ENCODE measurements at regions not wholly inside any gene's neighbourhood (a gene's known extent, or its start where the extent isn't known, plus 50 kb on each side); places are given as distances from the start of the nearest gene placed in this dataset.

DNA sequence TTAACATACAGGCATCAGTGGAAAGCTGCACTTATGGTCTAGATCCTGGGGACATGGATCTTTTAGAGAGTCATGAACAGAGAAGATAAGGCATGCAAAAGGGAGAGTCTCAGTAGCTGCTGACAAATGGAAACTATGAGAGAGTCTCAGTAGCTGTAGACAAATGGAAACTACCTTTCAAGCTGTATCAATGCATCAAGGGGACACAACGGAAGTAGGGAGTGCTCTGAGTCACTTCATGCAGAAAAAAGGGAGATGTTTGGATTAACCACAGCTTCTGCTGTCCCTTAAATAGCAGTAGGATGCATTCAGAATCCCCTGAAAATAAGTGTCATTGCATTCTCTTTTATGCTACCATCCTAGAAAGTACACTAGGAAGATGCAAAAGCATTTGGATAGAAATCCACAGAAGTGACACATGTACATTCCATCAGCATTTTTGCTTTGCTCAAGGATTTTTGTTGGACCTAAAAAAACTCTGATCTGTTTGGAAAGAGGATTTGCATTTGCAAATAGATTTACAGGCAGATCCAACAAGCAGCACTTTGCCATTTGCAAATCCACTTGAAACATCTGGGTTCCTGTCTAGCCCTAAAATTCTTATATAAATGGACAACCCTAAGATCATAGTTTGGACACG is 227.5 kb upstream of the LMO3 start:
- Histone ChIP-seq H3K4me3 (ENCODE audit: low read depth, low read length) (no peak overlapping the region), H3K36me3 (ENCODE audit: control insufficient read depth, insufficient read depth, low read length) (no peaks in the 10 kb centered on the region), H3K27me3 (ENCODE audit: control insufficient read depth, insufficient read depth, low read length) (no peaks in the 10 kb centered on the region)
- DNase-seq (ENCODE audit: low read depth): no peak
- TF ChIP-seq, protein P1, sequence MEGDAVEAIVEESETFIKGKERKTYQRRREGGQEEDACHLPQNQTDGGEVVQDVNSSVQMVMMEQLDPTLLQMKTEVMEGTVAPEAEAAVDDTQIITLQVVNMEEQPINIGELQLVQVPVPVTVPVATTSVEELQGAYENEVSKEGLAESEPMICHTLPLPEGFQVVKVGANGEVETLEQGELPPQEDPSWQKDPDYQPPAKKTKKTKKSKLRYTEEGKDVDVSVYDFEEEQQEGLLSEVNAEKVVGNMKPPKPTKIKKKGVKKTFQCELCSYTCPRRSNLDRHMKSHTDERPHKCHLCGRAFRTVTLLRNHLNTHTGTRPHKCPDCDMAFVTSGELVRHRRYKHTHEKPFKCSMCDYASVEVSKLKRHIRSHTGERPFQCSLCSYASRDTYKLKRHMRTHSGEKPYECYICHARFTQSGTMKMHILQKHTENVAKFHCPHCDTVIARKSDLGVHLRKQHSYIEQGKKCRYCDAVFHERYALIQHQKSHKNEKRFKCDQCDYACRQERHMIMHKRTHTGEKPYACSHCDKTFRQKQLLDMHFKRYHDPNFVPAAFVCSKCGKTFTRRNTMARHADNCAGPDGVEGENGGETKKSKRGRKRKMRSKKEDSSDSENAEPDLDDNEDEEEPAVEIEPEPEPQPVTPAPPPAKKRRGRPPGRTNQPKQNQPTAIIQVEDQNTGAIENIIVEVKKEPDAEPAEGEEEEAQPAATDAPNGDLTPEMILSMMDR (IDR thresholded peaks at IDR 0.05; ENCODE audit: insufficient read depth, low read length, poor library complexity, severe bottlenecking): no peak

DNA sequence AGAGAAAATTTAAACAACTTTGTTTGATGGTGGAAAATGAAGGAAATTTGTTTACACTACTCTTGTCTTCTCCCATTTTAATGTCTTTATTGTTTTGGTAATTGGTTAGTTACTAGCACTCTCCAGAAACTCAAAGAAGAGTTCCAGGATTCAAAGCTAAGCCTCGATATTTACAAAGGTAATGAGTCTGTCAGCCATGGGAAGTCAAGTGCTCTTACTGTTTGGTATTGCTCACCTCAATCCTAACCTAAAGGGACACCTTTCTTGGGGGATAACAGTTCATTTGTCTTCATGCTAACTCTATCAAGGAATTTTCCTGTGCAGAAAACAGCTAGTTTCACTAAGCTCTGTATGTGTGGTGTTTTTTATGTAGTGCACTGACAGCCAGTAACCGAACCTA is 222.9 kb upstream of the LMO3 start:
- no peak for DNase-seq (ENCODE audit: low read depth)
- H3K4me3 ChIP-seq (ENCODE audit: low read depth, low read length): no peak overlapping the region
- no peaks in the 10 kb centered on the region for H3K36me3 ChIP-seq (ENCODE audit: control insufficient read depth, insufficient read depth, low read length)
- H3K27me3 ChIP-seq (ENCODE audit: control insufficient read depth, insufficient read depth, low read length): no peaks in the 10 kb centered on the region
- TF ChIP-seq, protein P1 (IDR thresholded peaks at IDR 0.05; ENCODE audit: insufficient read depth, low read length, poor library complexity, severe bottlenecking): no peak

DNA sequence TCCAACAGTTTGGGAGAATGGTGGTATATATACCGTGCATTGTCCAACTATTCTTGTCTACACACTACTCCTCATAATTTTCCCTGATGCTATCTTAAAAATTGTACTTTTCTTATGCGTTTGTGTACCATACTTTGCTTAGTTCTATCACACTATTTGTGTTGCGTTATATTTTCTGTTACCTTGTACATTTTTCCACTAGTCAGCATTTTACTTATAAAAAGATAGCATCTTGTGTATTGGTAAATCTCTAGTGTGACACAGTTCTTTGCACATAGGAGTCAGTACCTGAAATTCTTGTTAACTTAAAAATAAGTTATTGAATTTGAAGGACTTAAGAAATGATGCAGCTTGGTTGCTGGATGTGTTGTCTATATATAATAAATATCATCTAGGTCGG is 201.8 kb upstream of the LMO3 start:
- H3K4me3 ChIP-seq (ENCODE audit: low read depth, low read length): no peak overlapping the region
- no peaks in the 10 kb centered on the region for H3K27me3 ChIP-seq (ENCODE audit: control insufficient read depth, insufficient read depth, low read length)
- TF ChIP-seq, protein P1 (IDR thresholded peaks at IDR 0.05; ENCODE audit: insufficient read depth, low read length, poor library complexity, severe bottlenecking): no peak
- no peaks in the 10 kb centered on the region for H3K36me3 ChIP-seq (ENCODE audit: control insufficient read depth, insufficient read depth, low read length)
- DNase-seq (ENCODE audit: low read depth): no peak

DNA sequence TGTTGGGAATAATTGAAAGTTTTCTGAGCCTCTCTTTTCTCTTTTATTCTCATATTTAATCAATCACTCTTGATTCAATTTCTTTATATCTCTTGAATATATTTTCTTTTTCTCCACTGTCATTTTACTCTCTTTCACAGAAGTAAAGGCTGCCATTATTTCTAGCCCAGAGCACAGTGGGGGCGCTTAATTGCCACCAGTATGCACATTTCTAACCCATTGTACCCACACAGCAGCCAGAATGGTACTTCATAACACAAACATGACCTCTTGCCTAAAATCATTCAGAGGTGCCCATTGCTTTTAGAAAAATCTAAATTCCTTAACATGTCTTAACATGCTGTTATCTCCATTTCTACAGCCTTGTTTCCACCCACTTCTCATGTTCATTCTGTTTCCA is 190.2 kb upstream of the LMO3 start:
- Histone ChIP-seq H3K4me3 (ENCODE audit: low read depth, low read length) (no peak overlapping the region), H3K36me3 (ENCODE audit: control insufficient read depth, insufficient read depth, low read length) (no peaks in the 10 kb centered on the region), H3K27me3 (ENCODE audit: control insufficient read depth, insufficient read depth, low read length) (no peaks in the 10 kb centered on the region)
- no peak for DNase-seq (ENCODE audit: low read depth)
- TF ChIP-seq, protein P1 (IDR thresholded peaks at IDR 0.05; ENCODE audit: insufficient read depth, low read length, poor library complexity, severe bottlenecking): no peak

DNA sequence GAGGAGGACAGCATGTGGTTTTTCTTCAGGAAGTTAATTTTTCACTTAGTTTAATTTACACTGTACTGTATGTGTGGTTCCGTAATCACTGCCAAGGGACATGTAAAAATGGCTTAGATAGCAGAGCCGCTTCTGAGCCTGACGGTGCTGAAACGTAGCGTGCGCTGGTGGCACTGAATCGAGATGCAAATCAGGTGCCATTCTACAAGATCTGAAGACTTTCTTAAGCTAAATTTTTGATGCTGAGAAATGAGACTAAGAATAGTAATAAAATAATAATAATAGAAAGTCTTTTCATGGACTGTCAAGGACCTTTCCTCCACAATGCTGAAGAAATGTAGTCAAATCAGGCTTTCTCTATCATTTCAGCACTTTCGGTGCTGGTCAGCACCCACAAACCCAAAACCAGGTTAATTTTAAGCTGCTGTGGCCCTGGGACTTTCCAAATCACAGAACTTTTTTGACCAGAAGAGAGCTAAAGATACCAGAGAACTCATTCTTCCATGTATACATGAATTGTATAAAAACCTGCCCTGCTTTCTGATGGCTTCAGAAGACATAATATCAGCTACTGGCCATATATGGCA is 183.3 kb upstream of the LMO3 start:
- TF ChIP-seq, protein P1 (IDR thresholded peaks at IDR 0.05; ENCODE audit: insufficient read depth, low read length, poor library complexity, severe bottlenecking): no peak
- Histone ChIP-seq H3K4me3 (ENCODE audit: low read depth, low read length) (no peak overlapping the region), H3K36me3 (ENCODE audit: control insufficient read depth, insufficient read depth, low read length) (no peaks in the 10 kb centered on the region), H3K27me3 (ENCODE audit: control insufficient read depth, insufficient read depth, low read length) (no peaks in the 10 kb centered on the region)
- no peak for DNase-seq (ENCODE audit: low read depth)
